ENCODE measurements at regions not wholly inside any gene's neighbourhood (a gene's known extent, or its start where the extent isn't known, plus 50 kb on each side); places are given as distances from the start of the nearest gene placed in this dataset.

DNA sequence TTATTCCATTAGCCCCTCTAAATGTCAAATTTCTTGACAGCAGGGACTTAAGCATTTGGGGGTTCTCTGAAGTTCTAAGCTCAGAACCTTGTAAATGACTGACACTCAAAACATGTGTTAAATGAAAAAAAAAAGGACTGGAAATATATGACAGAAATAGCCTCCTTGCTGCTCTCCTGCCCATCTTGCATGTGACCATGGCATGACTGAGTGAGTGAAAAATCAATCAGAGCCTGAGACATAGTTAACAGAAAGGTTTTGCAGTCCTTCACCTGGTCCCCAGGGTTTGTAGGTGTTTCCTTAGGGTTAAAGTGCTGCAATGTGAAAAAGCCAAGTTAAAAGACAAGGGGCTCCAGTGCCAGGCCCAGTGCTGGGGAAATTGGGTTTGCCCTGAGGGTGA is 168.1 kb downstream of the ZBTB18 start:
- TF ChIP-seq, protein P1, sequence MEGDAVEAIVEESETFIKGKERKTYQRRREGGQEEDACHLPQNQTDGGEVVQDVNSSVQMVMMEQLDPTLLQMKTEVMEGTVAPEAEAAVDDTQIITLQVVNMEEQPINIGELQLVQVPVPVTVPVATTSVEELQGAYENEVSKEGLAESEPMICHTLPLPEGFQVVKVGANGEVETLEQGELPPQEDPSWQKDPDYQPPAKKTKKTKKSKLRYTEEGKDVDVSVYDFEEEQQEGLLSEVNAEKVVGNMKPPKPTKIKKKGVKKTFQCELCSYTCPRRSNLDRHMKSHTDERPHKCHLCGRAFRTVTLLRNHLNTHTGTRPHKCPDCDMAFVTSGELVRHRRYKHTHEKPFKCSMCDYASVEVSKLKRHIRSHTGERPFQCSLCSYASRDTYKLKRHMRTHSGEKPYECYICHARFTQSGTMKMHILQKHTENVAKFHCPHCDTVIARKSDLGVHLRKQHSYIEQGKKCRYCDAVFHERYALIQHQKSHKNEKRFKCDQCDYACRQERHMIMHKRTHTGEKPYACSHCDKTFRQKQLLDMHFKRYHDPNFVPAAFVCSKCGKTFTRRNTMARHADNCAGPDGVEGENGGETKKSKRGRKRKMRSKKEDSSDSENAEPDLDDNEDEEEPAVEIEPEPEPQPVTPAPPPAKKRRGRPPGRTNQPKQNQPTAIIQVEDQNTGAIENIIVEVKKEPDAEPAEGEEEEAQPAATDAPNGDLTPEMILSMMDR (IDR thresholded peaks at IDR 0.05) = no peak
- no peak for TF ChIP-seq POLR2A (IDR thresholded peaks at IDR 0.05)

Data from lower leg skin (tissue), 3 donors.